Activated T-cell treated with anti-CD3 and anti-CD28 coated beads, Interleukin-2, amount 50 U/mL, for 48 hours (primary cell): ENCODE measurements at regions not wholly inside any gene's neighbourhood (a gene's known extent, or its start where the extent isn't known, plus 50 kb on each side); places are given as distances from the start of the nearest gene placed in this dataset.
"Not testable (repeated sequence)": the region's sequence is repeated elsewhere in the genome, so short reads cannot be mapped to it uniquely, and the experiment has no call there.

ENCODE experiments used
- DNase-seq, 2 experiments: peaks; one replicate each; pipeline ENCODE4 v3.0.0-alpha.2; 2020

DNA sequence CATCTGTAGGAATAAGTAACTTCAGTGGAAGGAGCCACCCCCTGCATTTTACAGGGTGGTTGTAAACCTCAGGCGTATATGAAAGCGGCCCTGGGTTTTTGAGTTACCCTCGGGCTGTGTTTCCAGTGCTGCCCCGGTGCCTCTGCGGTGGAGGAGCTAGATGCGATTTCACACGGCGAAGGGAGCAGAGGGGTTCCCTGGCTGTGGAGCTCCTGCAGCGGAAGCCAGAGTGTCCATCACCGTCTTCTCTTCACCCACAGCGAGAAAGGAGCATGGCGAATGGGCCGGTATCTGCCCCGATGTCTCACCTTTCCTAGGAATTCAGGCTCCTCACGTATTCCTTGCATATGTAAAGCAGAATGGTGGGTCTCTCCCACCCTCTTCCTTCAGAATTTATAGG lies 253.6 kb downstream of the THBS2 start:
- no peak for DNase-seq

DNA sequence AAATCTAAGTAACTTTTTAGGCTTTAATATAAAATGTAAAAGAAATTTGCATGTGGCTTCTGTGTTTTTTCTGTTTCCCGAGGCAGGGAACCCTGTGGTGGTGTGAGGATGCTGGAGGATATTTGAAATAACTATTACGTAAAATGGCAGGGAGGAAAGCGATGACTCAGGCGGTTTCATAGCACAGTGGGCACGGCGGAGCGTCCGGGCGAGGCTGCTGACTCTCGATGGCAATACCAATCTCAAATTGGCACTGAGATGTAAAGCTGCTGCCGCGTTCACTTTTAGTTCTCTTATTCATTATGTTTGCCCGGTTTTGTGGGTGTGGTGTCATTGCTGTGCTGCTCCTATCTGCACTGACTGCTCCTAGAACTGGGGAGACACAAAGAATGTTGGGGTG lies 254.3 kb downstream of the THBS2 start:
- DNase-seq = no peak

DNA sequence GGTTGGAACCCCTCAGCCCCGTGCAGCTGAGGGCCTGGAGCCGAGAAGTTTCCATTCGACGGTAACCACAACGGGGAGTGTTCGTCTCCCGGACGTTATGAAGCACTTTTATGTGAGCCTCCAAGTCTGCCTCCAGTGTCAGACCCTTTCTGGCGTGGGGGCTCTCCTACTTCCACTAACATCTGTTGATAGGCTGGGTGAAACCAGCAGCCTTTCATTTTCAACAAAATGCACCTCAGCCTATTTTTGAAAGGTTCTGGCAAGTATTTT lies 257.4 kb downstream of the THBS2 start:
- DNase-seq = no peak

DNA sequence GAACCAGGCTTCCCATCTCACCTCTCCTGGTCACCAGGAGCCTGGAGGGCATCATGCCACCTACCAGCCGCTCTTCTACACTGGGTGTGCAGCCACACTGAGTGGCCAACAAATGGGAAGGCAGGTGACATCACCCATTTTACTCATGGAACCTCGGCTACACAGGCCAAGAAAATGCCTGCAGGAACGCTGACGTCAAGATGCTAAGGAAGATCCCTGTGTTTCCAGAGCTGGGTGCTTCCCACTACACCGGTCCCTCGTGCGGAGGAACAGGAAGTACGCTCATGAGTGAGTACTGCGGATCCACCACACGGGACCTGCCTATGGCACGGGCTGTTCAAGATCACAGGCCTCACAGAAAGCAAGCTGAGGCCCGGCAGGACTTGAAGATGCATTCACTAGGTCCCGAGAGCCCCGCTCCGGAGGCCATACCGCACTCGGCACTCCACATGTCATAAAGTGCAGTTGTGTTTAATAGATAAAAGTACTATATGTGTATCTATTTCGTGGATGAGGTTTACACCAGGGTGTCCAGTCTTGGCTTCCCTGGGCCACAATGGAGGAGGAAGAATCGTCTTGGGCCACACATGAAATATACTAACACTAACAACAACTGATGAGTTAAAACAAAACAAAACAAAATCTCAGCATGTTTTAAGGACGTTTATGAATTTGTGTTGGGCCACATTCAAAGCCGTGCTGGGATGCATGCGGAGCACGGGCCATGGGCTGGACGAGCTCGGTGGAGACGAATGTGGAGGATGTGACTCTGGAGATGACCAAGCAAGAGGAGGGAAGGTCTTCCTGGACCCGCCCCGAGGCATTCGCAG lies 257.9 kb downstream of the THBS2 start:
- no peak for DNase-seq

DNA sequence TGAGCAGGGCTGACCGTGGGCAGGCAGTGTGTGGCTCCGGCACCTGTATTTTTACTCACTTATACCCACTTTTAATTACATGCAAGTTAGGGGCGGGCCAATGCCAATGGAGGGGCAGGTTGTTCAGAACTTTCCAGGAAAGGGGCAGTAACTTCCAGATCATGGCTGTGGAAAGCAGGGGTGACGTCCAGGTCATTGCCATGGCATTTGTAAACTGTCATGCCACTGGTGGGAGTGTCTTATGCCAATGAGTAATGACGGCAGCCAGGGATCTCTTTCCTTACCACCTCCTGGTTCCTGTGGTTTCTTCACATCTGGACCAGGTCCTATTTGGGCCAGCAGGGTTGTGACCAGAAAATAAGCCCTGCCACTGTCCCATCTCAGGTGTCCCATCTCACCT lies 258.7 kb downstream of the THBS2 start:
- no peak for DNase-seq

DNA sequence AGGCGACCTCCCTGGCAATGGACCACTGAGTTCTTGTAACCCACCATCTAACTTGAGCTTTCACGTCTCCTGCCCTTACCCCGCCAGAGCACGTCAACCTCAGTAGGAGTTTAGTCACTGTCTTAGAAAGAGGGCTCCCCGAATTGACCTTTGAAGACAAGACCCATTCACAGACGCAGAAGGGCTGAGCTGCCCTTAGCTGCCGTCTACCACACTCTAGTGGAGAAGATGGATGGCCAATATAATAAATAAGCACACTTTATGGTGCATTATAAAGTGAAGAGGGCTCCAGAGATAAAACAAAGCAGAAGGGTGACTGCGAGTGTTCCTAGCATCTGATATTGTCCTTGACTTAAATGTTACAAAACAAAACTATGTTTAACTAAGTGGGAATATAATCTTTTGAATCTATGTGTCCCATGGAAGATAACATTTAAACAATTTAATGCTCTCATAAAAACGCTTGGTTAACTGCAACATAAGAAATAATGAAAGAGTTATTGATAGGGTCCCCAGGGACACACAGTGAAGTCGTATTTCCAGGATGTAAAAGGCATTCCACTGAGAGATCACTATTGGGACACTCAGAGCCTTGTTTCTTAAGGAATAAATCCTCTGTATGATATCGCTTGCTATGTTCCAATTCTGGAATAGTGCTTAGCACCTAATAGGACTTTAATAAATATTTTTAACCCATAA lies 261.1 kb downstream of the THBS2 start:
- DNase-seq = no peak

DNA sequence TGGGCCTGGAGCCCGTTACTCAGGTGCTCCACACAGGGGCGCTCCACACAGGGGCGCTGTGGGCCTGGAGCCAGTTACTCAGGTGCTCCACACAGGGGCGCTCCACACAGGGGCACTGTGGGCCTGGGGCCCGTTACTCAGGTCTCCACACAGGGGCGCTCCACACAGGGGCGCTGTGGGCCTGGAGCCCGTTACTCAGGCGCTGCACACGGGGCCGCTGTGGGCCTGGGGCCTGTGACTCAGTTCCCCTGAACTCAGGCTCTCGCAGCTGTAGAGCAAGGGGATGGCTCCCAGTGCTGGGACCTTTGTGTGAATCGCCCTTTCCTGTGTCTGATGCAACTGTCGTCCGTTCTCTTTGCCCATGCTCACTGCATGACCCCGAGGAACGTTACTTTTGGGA lies 262.0 kb downstream of the THBS2 start:
- DNase-seq = not testable (repeated sequence)

DNA sequence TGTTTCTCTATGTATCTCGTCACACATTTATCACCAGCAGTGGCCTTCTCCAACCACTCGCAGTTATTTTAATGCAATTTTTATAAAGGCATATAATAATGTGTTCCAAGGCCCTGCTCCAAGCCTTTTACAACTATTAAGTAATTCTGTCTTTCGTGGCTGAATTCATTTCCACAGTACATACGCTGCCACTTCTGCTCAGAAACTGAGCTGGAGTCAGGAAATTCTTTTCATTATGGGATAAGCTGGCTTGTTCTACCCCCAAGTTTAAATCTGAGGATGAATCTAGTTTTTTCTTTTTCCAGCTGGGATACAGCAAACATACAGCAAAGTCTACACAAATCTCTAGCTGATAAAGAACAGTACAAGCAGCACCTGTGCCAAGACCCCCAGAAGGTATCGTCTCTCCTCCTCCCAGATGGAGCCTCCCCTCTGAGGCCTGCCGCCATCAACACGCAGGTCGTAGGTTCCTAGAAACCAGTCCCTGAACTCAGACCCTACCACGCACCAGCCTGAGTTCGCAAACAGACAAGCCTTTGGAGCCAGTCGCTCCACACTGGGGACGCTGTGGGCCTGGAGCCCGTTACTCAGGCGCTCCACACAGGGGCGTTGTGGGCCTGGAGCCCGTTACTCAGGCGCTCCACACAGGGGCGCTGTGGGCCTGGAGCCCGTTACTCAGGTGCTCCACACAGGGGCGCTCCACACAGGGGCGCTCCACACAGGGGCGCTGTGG lies 263.5 kb downstream of the THBS2 start:
- no peak for DNase-seq

DNA sequence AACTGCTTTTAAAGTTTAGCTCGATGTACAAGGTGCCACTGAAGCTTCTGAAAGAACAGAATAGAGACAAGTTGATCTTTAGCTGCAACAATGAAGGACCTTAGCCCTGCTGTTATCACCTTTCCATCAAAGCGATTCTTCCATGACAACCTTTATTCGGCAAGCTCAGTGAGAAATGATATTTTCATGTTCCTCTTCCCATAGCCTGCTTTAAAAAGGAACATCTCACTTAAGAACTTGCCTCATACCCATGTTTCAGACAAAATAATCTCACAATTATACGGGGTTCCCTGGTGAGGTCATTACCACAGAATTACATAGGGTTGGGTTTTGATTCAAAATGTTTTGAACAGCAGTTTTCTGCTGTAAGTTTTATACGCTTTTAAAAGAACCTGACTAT lies 264.2 kb downstream of the THBS2 start:
- DNase-seq = no peak

DNA sequence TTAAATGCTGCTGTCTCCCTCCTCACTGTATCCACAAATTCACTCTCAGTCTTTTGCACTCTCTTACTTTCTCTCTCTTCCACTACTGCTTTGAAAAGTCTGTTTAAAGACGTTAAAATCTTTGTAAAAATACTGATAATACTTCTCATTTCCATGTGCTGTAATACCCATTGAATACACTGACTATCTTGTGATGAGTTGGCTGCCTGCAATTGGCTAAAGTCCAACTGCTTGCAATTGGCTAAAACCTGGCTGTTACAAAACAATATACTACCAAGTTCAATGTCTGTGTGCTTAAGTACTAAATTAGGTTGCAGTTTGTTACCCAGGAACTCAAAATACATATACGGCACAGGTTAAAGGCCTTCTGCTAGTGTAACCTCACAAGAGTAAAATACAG lies 264.8 kb downstream of the THBS2 start:
- no peak for DNase-seq

DNA sequence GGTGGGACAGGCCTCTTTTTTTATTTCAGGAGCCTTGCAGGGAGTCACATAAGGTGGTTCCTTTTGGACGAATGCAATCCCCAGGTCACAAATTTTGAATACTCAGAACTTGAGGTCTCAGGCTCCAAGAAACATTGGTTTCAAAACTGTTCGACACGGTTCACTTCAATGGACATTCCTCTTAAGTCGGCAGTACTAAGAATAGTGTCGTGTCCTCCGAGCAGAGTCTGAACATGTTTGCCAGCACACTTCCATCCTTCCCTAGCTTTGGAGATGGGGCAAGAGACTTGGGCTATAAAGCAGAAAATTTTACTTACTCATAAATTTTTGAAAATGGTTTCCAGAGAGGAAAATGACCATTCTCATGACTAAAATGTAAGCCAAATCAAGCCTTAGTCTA lies 265.4 kb downstream of the THBS2 start:
- DNase-seq = no peak

DNA sequence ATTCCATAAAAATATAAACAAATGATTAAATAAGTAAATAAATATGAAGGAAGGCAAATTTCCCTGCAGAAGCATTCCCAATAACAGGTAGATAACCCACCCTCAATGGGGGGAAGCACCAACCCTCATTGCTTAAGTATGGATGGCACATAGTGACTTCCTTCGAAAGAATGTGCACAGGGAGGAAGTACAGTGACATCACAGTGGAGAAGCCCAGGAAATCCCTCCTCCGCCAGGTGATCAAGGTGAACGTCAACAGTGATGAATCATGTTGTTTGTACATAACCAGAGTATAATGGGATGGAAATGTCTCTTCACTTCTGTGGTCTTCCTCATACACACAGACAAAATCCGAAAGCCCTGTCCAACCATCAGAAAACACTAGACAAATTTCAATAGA lies 267.9 kb downstream of the THBS2 start:
- DNase-seq = no peak

DNA sequence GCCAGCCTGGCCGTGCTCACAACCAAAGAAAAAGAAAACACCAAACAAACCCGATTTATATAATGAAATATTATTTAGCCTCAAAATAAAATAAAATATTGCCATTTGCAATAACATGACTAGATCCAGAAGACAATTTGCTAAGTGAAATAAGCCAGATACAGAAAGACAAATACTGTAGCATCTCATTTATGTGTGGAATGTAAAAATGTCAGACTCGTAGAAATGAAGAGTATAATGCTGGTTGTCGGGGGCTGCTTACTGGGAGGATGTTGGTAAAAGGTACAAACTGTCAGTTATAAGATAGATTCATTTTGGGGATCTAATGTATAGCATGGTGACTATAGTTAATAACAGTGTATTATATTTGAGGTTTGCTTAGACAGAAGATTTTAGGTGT lies 269.7 kb downstream of the THBS2 start:
- no peak for DNase-seq

DNA sequence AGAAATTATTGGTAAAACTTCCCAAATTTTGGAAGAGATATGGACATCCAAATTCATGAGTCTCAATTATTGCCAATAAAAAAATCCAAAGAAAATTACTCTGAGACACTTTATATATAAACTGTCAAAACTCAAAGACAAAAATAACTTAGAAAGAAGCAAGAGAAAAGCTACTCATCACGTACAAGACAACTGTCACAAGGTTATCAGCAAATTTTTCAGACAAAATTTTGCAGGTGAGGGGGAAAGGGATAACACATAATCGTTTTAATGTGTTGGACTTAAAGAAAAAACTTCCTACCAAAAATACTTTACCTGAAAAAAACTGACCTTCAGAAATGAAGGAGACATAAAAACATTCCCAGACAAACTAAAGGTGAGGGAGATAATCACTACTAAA lies 272.5 kb downstream of the THBS2 start:
- no peak for DNase-seq

DNA sequence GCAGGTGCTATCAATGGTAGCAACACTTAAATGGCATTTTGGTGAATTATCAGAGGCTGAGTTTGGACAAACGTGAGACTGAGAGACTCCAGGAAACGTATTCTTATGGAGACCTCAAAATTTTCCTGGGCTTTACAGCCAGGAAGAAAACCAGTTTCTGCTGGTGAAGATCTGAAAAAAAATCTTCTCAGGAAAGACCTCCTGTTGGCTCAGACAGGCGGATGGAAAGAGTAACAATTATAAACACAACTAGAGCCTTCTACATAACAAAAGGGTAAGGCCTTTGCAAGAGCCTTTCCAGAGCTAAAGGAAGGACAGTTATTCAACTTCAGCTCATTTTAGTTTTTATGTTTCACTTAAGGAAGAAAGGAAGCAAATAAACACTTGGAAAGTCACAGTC lies 274.4 kb downstream of the THBS2 start:
- no peak for DNase-seq

DNA sequence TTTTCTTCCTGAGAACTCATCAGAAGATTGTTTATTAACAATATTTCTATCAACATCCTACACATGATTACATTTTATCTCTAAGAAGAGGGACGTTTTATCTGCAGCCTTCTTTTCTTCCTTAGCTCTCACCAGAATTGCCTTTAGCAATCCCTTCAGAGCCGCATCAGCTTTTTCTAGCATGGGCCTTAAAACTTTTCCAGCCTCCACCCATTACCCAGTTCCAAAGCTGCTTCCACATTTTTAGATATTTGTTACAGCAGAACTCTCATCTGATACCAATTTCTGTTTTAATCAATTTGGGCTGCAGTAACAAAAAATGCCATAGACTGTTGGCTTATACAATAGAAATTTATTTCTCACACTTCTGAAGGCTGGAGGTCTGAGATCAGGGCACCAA lies 281.5 kb downstream of the THBS2 start:
- no peak for DNase-seq

DNA sequence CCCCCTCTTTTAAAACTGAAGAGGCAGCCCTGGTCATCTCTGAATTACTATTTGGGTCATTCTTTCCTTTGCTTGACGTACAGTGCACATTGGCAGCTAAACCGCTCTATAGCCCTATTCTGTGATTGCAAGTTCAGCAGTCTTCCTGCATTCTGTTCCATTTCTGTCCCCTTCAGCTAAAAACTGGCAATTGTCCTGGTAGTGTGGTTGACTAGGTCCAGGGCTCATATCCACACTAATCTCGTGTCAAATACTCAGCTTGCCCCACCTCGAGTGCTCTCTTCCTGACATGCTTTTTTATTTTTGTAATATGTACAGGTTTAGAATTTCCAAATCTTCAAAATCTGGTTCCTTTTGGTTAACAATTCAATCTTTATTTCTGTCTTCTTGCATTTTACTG lies 282.1 kb downstream of the THBS2 start:
- no peak for DNase-seq

DNA sequence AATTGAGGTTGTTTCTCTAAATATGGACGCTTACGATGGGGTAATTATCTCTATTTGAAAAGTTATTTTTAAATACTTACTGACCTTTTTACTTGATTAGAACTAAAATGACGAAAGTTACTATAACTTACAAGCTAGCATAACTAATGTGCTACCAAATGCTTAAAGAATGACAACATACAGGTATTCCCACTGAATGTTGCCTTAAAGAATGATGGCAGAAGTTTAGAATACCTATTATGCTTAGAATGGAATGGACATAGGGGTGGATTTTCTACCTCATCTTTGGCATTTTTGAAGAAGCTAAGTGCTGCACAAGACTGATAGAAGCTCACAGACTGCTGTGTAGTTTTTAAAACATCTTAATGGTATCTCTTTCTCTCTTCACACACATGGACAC lies 284.8 kb downstream of the THBS2 start:
- no peak for DNase-seq

DNA sequence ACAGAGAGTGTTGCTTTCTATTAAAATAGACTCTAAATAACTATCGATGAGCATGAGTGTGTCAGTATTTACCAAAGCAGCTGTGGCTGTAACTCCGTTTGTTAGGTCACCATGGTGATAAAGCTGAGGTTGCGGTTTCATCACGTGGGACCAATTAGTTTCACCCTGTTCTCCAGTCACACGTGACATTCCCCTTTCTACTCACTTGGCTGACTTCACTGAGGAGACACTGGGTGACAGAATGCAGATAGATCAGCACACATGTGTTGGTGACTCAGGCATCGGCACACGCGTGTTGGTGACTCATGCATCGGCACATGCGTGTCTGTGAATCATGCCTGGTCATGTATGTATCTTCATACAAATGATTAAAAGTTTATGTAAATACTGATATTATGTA lies 285.4 kb downstream of the THBS2 start:
- no peak for DNase-seq

DNA sequence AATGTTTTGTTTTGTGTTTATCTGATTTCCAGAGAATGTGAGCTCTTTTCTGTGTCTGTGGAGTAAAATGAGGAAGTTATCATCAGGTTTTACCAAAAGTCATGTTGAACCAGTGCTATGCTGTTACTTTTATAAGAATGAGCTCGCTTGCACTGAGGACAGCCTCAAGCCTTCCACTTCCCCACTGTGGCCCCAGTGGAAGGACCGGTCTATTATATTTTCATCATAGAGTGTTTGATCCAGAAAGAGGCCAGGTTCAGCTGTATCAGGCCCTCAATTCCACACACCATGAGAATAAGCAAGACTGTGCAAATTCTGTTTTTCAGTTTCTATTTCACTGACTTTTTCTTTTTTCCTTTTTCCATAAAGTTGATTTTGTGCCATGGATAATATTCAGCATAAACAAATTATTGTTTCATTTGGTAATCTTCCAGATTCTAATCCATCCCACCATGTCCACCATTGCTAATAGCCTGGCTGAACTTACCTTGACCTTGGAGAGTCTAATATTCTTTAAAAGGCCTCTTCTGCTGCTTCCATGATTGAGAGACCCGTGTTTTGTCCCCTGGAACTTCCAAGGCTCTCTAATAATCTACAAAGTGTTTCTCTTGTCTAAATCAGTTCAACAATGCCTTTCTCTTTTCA lies 286.2 kb downstream of the THBS2 start:
- DNase-seq = no peak

DNA sequence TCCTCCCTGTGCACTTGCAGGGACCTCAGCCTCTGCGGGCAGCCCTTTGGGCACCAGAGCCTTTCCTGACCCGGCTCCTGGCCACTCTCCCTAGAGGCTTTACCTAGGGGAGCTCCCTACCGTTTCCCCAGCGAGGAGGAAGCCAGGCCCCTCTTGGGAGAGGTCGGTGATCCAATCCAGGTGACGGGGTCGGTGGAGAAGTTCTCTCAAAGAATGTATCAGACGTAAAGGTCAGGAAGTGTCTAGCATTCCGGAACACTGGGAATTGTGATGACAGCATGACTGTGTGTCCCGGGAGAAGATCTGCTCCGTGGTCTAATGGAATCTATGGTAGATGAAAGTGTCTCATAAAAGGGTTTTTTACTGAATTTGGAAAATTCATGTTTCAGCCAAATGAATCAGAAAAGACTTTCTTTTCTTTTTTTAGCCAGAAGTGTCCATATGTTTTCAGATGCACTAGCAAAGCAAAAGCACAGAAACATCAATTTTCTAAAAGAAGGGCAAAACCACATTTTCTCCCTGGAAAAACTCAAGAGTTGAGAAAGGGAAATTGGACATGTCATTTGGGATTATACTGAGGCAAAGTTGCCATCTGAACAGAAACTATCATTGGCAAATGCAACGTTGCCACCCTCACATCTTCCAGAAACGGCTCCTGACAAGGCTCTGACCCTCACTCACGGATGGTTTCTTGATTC lies 289.4 kb downstream of the THBS2 start:
- DNase-seq = no peak

DNA sequence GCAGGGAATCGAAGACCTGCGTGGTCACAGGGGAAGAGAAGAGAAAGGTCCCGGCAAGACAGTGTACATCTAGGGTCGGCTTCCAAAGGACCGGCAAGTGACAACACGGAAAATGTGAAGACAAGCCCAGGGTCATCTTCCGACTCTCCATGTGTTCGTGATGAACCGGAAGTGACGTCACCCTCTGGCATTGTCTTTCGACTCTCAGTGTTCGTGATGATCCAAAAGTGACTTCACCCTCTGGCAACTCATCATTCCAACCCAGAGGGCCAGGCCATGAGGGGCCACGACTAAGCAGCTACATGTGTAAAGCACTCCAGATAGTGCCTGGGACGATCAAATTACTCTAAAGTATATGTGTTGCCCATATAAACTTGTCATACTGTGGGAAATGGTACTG lies 290.8 kb downstream of the THBS2 start:
- DNase-seq = no peak

DNA sequence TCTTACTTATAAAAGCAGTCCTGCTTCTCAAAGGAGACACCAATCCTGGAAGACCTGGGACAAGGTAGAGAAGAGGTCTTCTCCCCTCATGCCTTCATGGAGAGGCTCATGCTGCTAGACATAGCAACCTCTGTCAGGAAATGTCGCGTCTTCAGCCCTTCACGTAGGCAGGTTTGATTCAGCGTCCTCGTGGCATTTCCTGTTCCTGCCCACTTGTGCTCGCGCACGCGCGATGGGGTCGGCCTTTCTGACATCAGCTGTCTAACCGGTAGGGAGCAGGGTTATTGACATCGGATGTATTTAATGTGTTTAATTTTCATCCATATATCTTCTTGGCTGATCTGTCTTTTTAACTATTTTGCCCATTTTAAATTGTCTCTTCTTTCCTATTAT lies 292.4 kb downstream of the THBS2 start:
- DNase-seq = no peak
